ENCODE measurements at regions not wholly inside any gene's neighbourhood (a gene's known extent, or its start where the extent isn't known, plus 50 kb on each side); places are given as distances from the start of the nearest gene placed in this dataset.
"Not testable (repeated sequence)": the region's sequence is repeated elsewhere in the genome, so short reads cannot be mapped to it uniquely, and the experiment has no call there.

DNA sequence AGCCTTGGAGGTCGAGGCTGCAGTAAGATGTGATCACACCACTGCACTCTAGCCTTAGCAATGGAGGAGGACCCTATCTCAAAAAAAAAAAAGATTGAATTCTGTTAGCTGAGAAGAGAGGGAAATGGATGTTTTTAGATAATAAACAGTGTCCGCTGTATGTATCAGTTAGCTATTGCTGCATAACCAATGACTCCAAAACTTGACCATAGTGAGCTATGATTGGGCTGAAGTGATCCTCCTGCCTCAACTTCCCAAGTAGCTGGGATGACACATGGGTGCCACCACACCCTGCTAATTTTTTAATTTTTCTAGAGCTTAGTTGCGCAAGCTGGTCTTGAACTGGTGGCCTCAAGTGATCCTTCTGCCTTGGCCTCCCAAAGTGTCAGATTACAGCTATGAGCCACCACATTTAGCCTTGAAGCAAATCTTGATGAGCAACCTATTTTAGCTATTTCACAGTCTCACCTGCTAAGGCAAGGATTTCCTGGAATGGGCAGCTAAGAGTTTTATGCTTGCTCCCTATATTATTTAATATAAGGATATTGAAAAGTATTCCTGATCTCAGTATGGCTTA, 68.3 kb upstream of the ATF7IP2 start:
- no peak for DNase-seq

DNA sequence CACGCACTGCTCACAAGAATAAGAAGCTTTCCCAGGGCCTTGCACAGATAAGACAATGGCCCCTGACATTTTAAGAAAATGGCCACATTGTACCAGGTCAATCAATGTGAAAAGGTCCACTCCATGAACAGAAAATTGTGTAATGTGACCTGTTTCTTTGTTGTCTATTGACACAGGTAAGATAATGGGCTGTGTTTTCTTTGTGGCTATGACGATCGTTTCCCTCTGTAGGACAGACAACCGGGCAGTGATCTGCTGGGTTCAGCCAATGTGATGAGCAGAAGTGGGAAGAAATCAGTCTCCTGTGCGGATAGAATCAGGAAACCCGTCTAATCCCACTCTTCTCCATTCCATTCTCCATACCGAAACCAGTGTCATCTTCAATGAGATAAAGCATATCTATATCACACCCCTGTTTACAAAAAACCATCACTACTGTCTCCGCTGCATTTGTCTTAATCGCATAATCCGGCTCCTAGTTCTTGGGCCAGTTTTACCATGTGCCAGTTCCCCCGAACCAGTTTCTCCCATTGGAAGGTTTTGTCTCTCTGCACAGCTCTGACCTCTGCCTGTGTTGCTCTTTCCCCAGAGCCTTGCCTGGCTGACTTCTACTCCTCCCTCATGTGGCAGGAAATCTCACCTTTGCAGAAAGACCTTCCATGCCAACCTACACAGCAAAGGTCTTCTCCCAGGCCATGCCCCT, 66.9 kb upstream of the ATF7IP2 start:
- DNase-seq = no peak

DNA sequence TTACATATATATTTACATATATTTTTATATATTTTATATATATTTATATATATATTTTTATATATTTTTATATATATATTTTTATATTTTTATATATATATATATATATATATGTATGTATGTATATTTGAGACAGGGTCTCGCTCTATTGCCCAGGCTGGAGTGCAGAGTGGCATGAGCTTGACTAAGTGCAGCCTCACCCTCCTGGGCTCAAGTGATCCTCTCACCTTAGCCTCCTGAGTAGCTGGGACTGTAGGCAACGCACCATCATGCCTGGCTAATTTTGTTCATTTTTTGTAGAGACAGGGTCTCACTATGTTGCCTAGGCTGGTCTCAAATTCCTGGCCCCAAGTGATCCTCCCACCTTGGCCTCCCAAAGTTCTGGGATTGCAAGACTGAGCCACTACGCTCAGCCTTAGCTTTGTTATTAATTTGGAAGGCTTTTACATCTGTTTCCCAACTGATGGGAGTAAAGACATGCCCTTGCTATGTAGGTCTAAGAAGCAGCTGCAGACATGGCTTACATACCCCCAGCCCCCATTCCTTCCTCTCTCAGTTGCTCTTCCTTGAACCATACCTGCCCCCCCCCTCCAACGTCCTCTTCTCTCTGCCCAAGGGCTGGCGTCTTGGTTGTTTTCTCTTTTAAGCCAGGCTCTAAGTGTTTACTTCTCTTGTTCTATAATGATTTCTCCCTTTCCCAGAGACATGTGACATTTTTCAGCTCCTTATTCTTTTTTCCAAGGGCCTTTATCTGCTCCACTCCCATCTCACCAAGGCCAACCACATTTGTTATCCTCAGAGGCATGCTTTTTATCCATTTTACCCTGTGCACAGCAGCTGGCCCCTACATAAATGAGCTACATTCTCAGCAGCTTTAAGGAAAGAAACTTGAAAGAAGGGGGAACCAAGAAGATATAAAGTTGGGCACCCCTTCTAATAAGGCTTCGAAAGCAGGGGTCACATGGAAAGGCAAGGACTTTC, 64.2 kb upstream of the ATF7IP2 start:
- no peak for DNase-seq

DNA sequence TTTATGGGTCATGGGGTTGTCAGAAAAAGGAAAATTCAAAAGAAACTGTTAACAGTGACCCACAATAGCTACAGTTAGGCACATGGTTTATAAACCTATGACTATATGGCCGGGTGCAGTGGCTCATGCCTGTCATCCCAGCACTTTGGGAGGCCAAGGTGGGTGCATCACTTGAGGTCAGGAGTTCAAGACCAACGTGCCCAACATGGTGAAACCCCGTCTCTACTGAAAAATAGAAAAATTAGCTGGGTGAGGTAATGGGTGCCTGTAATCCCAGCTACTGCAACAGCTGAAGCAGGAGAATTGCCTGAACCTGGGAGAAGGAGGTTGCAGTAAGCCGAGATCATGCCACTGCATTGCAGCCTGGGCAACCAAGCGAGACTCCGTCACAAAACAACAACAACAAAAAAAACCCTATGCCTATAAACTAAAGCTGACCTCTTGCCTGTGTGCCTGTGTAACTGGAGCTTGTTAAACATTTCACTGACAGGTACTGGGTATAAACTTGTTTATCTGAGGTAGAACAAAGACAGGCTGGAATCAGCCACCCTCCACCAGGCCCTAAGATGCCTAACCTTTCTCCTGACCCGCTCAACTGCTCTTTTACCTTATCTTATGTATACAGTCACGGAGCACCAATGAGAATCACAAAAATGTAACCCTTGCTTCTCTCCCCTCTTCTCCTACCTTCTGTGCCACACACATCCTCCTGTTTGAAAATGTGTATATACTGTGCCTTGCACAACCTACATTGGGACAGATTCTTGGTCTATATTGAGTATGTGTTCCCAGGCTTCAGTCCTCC, 62.9 kb upstream of the ATF7IP2 start:
- no peak for DNase-seq

DNA sequence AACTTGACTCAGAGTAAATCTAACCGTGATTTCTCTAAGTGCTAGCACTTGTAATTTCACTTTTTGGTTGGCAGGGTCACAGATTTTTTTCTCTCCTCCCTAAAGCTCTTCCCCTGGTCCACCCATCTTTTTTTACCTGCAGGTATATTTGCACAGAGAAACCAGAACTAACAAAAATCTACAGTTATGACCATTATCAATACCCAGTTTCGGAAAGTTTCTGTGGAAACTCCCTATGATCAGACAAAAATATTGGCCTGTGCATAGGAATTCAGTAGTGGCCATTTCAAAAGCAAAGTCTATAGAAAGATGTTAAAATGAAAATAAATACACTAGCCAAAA, 62.4 kb upstream of the ATF7IP2 start:
- no peak for DNase-seq

DNA sequence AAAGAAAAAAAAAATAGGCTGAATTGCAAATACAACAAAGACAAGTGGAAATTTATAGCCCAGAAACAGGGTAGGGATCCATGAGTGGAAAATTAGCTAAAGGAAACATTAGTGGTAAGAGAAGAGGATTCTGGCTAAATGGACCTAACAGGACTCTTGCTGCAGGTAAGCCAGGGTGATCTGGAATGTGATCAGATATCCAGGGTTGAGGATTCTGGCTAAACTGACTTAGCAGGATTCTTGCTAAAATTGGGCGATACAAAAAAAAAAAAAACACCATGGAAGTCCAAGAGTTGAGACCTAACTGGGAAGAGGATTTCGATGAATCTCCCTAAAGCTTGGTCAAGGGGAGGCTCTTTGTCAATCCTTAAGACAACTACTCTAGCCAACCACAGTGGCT, 61.7 kb upstream of the ATF7IP2 start:
- DNase-seq = no peak

DNA sequence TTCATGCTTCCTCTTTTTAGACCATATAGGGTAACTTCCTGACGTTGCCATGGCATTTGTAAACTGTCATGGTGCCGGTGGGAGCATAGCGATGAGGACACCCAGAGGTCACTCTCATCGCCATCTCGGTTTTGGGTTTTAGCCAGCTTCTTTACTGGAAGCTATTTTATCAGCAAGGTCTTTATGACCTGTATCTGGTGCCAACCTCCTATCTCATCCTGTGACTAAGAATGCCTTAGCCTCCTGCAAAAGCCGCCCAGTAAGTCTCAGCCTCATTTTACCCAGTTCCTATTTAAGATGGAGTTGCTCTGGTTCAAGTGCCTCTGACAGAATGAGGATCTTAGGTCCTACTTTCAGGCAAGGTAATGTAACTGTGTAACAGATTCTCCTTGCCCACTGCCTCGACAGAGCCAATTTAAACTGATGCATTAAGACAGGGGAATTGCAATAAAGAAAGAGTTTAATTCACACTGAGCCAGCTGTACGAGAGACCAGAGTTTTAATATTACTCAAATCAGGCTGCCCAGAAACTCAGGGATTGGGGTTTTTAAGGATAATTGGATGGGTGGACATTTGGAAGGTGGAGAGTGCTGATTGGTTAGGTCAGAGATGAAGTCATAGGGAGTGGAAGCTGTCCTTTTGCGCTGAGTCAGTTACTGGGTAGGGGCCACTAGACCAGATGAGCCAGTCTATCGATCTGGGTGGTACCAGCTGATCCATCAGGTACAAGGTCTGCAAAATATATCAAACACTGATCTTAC, 59.9 kb upstream of the ATF7IP2 start:
- DNase-seq = no peak

DNA sequence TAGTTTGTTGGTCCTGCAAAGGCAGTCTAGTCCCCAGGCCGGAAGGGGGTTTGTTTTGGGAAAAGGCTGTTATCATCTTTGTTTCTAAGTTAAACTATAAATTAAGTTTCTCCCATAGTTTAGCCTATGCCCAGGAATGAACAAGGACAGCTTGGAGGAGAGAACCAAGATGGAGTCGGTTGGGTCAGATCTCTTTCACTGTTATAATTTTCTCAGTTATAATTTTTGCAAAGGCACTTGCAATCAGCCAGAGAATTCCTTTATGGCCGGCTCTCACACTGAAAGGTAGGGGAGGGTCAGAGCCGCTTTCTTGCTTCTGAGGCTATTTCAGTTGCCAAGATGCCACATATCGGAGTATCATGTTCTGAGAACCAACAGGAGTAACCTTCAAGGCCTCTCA, 59.2 kb upstream of the ATF7IP2 start:
- no peak for DNase-seq

DNA sequence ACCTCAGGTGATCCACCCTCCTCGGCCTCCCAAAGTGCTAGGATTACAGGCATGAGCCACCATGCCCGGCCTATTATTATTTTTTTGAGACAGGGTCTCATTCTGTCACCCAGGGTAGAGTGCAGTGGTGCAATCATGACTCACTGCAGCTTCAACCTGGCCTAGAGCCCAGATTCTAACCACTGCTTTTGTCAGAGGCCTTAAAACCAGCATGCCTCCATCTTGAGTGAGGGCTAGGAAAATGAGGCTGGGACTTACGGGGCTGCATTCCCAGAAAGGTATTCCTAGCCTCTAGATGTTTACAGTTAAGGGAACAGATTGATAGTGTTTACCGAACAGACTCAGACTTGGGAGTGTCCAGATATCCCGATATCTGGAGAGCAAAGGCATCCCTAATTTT, 57.6 kb upstream of the ATF7IP2 start:
- not testable (repeated sequence) for DNase-seq

DNA sequence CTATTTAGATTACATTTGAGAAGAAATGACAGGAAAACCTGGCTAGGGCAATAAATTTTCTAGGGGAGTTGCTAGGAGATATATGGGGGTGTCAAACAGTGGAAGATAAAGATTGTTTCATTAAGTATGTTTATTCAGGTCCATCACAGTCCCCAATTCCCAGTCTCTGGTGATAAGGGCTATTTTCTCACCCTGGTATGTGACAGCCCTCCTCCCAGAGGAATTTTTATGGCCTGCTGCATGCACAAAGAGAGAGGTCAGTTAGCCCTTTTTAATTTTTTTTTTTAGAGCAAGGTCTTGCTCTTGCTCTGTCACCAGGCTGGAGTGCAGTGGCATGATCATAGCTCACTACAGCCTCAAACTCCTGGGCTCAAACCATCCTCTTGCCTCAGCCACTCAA, 53.6 kb upstream of the ATF7IP2 start:
- no peak for DNase-seq

DNA sequence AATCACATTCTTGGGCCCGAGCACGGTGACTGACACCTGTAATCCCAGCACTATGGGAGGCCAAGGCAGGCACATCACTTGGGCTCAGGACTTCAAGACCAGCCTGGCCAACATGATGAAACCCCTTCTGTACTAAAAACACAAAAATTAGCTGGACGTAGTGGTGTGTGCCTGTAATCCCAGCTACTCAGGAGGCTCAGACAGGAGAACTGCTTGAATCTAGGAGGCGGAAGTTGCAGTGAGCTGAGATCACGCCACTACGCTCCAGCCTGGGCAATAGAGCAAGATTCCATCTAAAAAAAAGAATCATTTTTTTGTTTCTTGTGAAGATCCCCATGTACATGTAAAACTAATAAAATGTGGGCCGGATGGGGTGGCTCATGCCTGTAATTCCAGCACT, 53.1 kb upstream of the ATF7IP2 start:
- DNase-seq = no peak

DNA sequence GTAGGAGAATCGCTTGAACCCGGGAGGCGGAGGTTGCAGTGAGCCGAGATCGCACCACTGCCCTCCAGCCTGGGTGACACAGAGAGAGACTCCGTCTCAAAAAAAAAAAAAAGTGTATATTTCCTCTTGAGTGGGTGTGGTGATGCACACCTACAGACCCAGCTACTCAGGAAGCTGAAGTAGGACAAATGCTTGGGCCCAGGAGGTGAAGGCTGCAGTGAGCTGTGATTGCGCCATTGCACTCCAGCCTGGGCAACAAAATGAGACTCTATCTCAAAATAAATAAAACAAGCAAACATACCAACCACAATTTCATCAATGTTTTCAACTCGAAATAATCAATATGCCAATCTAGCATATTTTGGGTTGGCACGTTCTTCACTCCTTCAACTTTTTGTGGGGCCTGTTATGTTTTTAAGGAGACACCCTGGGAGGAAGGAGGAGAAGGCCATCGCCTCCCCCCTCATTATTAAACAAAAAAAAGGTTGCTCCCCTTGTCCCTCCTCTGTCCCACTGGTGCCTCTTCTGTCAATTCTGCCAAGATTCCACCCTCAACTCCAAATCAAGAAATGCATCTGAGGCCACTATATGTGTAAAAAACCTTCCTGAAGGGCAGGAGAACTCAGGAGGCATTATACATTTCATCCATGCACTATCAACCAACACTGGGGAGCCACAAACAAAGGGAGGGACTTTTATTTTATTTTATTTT, 52.4 kb upstream of the ATF7IP2 start:
- DNase-seq = no peak

DNA sequence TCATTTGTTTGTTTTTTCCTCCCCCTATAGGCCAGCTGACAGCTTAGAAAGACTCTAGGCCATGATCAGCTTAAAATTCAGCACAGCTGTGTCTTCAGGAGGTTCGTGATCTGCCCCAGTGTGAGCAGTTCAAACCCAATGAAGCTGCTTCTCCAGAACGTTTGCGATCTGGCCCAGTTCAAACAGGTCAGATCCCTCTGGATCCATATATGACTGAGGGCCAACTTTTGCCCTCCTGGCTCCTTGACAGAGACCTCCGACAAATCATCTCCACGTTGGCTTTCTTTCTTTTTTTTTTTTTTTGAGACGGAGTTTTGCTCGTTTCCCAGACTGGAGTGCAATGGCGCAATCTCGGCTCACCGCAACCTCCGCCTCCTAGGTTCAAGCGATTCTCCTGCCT, 50.2 kb upstream of the ATF7IP2 start:
- no peak for DNase-seq

Measured in activated CD8-positive, alpha-beta memory T cell treated with anti-CD3 and anti-CD28 coated beads for 24 hours (primary cell).